ENCODE measurements at regions not wholly inside any gene's neighbourhood (a gene's known extent, or its start where the extent isn't known, plus 50 kb on each side); places are given as distances from the start of the nearest gene placed in this dataset.

DNA sequence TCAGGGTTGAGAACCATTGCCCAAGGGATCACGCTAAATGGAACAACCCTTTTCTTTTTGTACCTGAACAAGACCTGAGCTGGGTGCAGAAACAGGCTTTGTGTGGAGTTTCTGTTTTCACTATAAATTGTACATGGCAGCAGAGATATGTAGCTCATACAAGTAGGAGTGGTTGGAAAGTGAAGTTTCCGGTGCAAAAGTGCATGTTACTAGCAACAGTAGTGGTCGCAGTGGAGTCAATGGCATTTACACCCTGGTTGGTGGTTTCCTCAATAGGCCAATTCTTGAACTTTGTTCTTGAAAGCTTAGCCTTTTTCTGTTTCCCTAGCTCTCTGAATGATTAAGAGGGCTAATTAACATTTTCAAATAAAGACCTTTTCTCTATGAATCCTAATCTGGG, 170.7 kb downstream of the NEBL start:
- Mint-ChIP-seq H3K4me1 (ENCODE audit: low read depth) (no peaks in the 10 kb centered on the region), H3K36me3 (ENCODE audit: low read depth) (no peaks in the 10 kb centered on the region), H3K9me3 (peaks cover 23% of the 10 kb centered on the region), H3K27ac (no peak overlapping the region), H3K27me3 (ENCODE audit: low read depth) (no peaks in the 10 kb centered on the region), H3K4me3 (no peak overlapping the region)
- DNase-seq (ENCODE audit: low spot score), result no peak

DNA sequence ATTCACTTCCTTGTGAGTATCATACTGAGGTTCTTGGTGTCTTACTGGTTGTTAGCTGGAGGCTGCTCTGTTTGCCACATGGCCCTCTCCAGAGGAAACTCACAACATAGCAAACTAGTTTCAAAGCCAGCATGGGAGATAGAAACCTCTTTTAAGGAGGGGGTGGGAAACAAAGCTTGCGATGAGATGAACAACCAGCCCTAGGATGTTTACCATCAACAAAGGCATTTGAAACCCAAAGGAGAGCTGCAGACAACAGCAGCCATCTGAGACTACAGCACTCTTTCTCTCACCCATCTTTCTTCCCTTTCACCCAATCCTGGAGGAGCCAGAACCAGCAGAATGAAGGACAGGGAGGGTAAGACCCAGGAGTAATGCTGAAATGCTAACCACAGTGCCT, 182.1 kb downstream of the NEBL start:
- no peak overlapping the region for H3K4me3 Mint-ChIP-seq
- no peaks in the 10 kb centered on the region for H3K27me3 Mint-ChIP-seq (ENCODE audit: low read depth)
- H3K36me3 Mint-ChIP-seq (ENCODE audit: low read depth), result no peaks in the 10 kb centered on the region
- H3K9me3 Mint-ChIP-seq, result peaks cover 35% of the 10 kb centered on the region
- no peak for DNase-seq (ENCODE audit: low spot score)
- no peak overlapping the region for H3K27ac Mint-ChIP-seq
- H3K4me1 Mint-ChIP-seq (ENCODE audit: low read depth), result no peaks in the 10 kb centered on the region

- Mint-ChIP-seq H3K27ac (no peak overlapping the region), H3K27me3 (ENCODE audit: low read depth) (no peaks in the 10 kb centered on the region), H3K4me3 (no peak overlapping the region), H3K4me1 (ENCODE audit: low read depth) (no peaks in the 10 kb centered on the region), H3K36me3 (ENCODE audit: low read depth) (no peaks in the 10 kb centered on the region), H3K9me3 (peaks cover 38% of the 10 kb centered on the region)
- DNase-seq (ENCODE audit: low spot score), result no peak
Measured at GRCh38 chr10:20714518-20714917, 182.6 kb downstream of the NEBL start.

DNA sequence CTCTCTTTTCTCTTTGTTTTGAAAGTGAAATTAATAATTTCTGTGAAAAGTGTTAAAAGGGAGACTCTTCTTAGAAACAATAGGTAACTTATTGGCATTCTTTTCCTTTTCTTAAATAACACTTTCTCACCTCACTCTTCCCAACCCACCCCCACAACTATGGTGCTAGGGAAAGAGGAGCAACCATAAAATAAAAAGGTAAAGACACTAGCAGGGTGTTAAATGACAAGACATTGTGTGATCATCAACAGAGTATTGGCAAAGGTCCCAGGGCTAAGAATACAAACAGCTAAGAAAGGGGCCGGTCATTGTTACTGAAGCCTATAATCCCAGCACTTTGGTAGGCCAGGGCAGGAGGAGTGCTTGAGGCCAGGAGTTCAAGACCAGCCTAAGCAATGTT, 183.7 kb downstream of the NEBL start:
- Mint-ChIP-seq H3K4me3 (no peak overlapping the region), H3K4me1 (ENCODE audit: low read depth) (no peaks in the 10 kb centered on the region), H3K9me3 (peaks cover 42% of the 10 kb centered on the region), H3K27me3 (ENCODE audit: low read depth) (no peaks in the 10 kb centered on the region), H3K36me3 (ENCODE audit: low read depth) (no peaks in the 10 kb centered on the region), H3K27ac (no peak overlapping the region)
- no peak for DNase-seq (ENCODE audit: low spot score)

- Mint-ChIP-seq H3K36me3 (ENCODE audit: low read depth) (no peaks in the 10 kb centered on the region), H3K4me3 (no peak overlapping the region), H3K27ac (no peak overlapping the region), H3K27me3 (ENCODE audit: low read depth) (no peaks in the 10 kb centered on the region), H3K4me1 (ENCODE audit: low read depth) (no peaks in the 10 kb centered on the region), H3K9me3 (peaks cover 46% of the 10 kb centered on the region)
- DNase-seq (ENCODE audit: low spot score), result no peak
Measured at GRCh38 chr10:20712774-20713173, 184.3 kb downstream of the NEBL start.

DNA sequence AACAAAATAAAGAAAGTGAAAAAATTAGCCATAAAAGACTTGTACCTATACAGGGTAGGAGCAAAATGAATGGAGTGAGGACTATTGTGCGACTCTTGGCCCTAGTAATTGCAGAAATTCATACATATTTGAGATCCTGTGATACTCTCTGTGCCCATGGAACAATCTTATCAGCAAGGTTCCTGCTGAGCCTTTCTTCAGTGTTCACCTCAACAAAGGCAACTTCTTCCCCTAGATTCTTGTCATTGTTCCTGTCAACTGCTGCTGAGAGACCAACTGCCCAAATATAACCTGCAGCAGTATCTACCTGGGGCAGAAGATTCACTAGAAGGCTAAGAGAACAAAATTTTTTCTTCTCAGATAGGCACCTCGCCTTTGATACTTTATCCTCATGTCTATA, 187.4 kb downstream of the NEBL start:
- no peaks in the 10 kb centered on the region for H3K27me3 Mint-ChIP-seq (ENCODE audit: low read depth)
- DNase-seq (ENCODE audit: low spot score), result no peak
- no peak overlapping the region for H3K27ac Mint-ChIP-seq
- no peaks in the 10 kb centered on the region for H3K36me3 Mint-ChIP-seq (ENCODE audit: low read depth)
- no peak overlapping the region for H3K4me3 Mint-ChIP-seq
- H3K4me1 Mint-ChIP-seq (ENCODE audit: low read depth), result no peaks in the 10 kb centered on the region
- peaks cover 45% of the 10 kb centered on the region for H3K9me3 Mint-ChIP-seq

DNA sequence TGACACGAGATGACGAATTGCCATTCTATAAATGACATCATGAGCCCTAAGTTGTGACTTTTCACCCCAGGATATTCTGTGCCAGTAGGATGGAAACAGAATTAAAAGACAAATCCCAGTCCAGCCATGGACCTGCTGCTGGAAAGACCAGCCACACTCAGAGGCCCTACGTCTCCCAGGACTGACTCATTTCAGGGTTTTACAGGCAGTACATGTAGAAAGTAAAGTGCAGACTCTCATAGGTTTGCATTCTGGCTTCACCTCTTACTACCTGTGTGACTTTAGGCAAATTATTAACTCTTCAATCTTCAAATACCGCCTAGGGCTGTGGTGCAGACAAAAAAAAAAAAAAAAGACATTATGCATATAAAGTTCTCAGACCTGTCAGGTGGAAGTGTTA, 188.8 kb downstream of the NEBL start:
- H3K9me3 Mint-ChIP-seq, result peaks cover 57% of the 10 kb centered on the region
- DNase-seq (ENCODE audit: low spot score), result no peak
- no peaks in the 10 kb centered on the region for H3K36me3 Mint-ChIP-seq (ENCODE audit: low read depth)
- no peaks in the 10 kb centered on the region for H3K27me3 Mint-ChIP-seq (ENCODE audit: low read depth)
- H3K4me3 Mint-ChIP-seq, result no peak overlapping the region
- no peaks in the 10 kb centered on the region for H3K4me1 Mint-ChIP-seq (ENCODE audit: low read depth)
- H3K27ac Mint-ChIP-seq, result no peak overlapping the region

DNA sequence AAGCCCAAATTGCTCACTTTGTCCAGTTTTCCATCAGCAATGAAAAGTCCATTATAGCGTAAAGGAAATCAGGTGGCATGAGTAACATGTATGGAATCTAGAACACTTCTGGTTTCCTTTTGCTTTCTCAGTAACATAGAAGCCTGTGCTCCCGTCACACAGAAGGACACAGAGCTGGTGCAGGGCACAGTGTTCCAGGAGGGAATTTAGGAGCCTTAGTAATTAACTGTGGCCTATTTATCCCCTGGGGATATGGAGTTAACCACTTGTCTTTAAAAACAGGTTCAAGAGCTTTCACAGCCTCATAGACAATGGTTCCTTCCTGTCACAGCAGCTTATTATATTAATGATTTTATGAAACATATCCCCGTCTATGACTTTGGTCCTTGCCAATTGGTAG, 189.9 kb downstream of the NEBL start:
- H3K4me3 Mint-ChIP-seq, result no peak overlapping the region
- H3K27ac Mint-ChIP-seq, result no peak overlapping the region
- H3K9me3 Mint-ChIP-seq, result peaks cover 61% of the 10 kb centered on the region
- no peaks in the 10 kb centered on the region for H3K27me3 Mint-ChIP-seq (ENCODE audit: low read depth)
- no peaks in the 10 kb centered on the region for H3K36me3 Mint-ChIP-seq (ENCODE audit: low read depth)
- H3K4me1 Mint-ChIP-seq (ENCODE audit: low read depth), result no peaks in the 10 kb centered on the region
- DNase-seq (ENCODE audit: low spot score), result no peak

GRCh38 chr10:20698837-20699236, 198.3 kb downstream of the NEBL start:
- no peak for DNase-seq (ENCODE audit: low spot score)
- H3K9me3 Mint-ChIP-seq, result peaks cover 19% of the 10 kb centered on the region
- no peaks in the 10 kb centered on the region for H3K36me3 Mint-ChIP-seq (ENCODE audit: low read depth)
- no peak overlapping the region for H3K4me3 Mint-ChIP-seq
- no peaks in the 10 kb centered on the region for H3K27me3 Mint-ChIP-seq (ENCODE audit: low read depth)
- no peaks in the 10 kb centered on the region for H3K4me1 Mint-ChIP-seq (ENCODE audit: low read depth)
- H3K27ac Mint-ChIP-seq, result no peak overlapping the region

GRCh38 chr10:20694296-20694695, 202.8 kb downstream of the NEBL start:
- no peaks in the 10 kb centered on the region for H3K36me3 Mint-ChIP-seq (ENCODE audit: low read depth)
- no peak overlapping the region for H3K27ac Mint-ChIP-seq
- H3K4me3 Mint-ChIP-seq, result no peak overlapping the region
- no peaks in the 10 kb centered on the region for H3K27me3 Mint-ChIP-seq (ENCODE audit: low read depth)
- H3K9me3 Mint-ChIP-seq, result peaks cover 24% of the 10 kb centered on the region
- H3K4me1 Mint-ChIP-seq (ENCODE audit: low read depth), result no peaks in the 10 kb centered on the region
- no peak for DNase-seq (ENCODE audit: low spot score)

GRCh38 chr10:20688797-20689544, 208.1 kb downstream of the NEBL start:
- DNase-seq (ENCODE audit: low spot score), result no peak
- H3K27me3 Mint-ChIP-seq (ENCODE audit: low read depth), result no peaks in the 10 kb centered on the region
- no peaks in the 10 kb centered on the region for H3K36me3 Mint-ChIP-seq (ENCODE audit: low read depth)
- H3K9me3 Mint-ChIP-seq, result peaks cover 28% of the 10 kb centered on the region
- no peak overlapping the region for H3K27ac Mint-ChIP-seq
- H3K4me1 Mint-ChIP-seq (ENCODE audit: low read depth), result no peaks in the 10 kb centered on the region
- H3K4me3 Mint-ChIP-seq, result no peak overlapping the region

GRCh38 chr10:20686015-20686635, 211.0 kb downstream of the NEBL start:
- no peaks in the 10 kb centered on the region for H3K4me1 Mint-ChIP-seq (ENCODE audit: low read depth)
- H3K4me3 Mint-ChIP-seq, result no peak overlapping the region
- H3K36me3 Mint-ChIP-seq (ENCODE audit: low read depth), result no peaks in the 10 kb centered on the region
- DNase-seq (ENCODE audit: low spot score), result no peak
- no peaks in the 10 kb centered on the region for H3K27me3 Mint-ChIP-seq (ENCODE audit: low read depth)
- peaks cover 19% of the 10 kb centered on the region for H3K9me3 Mint-ChIP-seq
- H3K27ac Mint-ChIP-seq, result no peak overlapping the region

DNA sequence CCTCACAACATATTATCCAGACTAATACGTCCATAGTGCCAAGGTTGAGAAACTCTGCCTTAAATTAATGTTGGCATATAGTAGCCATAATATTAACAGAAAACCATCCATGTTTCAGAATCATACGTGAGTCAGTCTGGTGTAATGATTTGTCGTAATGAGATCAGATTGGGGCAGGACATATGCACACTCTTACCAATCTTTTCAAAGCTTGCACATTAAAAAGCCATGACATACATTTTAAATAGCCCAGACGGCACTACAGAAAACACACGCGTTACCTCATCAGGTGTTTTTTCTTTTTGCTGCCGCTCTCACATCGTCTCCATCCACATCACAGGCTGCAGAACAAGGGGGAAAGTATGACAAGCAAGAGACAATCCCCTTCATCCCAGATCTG, 211.6 kb downstream of the NEBL start:
- DNase-seq (ENCODE audit: low spot score), result no peak
- Mint-ChIP-seq H3K9me3 (peaks cover 12% of the 10 kb centered on the region), H3K36me3 (ENCODE audit: low read depth) (no peaks in the 10 kb centered on the region), H3K4me1 (ENCODE audit: low read depth) (no peaks in the 10 kb centered on the region), H3K27ac (no peak overlapping the region), H3K27me3 (ENCODE audit: low read depth) (no peaks in the 10 kb centered on the region), H3K4me3 (no peak overlapping the region)

DNA sequence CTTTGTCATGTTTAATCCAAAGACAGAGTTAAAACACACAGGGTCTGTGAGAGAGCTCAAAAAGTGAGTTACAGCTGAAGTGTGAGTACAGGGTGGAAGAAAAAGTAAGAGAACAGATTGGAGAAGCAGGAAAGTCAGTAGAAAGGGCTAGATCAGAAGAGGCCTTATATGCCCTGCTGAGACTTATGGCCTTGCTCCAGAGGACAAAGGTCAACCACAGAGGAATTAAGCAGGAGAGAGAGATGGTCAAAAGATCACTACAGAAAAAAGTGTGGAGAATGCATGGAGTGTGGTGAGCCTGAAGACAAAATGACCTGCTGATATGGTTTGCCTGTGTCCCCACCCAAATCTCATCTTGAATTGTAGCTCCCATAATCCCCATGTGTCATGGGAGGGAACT, 213.8 kb downstream of the NEBL start:
- Mint-ChIP-seq H3K27me3 (ENCODE audit: low read depth) (no peaks in the 10 kb centered on the region), H3K4me1 (ENCODE audit: low read depth) (no peaks in the 10 kb centered on the region), H3K27ac (no peak overlapping the region), H3K36me3 (ENCODE audit: low read depth) (no peaks in the 10 kb centered on the region), H3K4me3 (no peak overlapping the region), H3K9me3 (peaks cover 20% of the 10 kb centered on the region)
- DNase-seq (ENCODE audit: low spot score), result no peak

- H3K36me3 Mint-ChIP-seq (ENCODE audit: low read depth), result no peaks in the 10 kb centered on the region
- H3K4me3 Mint-ChIP-seq, result no peak overlapping the region
- H3K9me3 Mint-ChIP-seq, result peaks cover 16% of the 10 kb centered on the region
- H3K27me3 Mint-ChIP-seq (ENCODE audit: low read depth), result no peaks in the 10 kb centered on the region
- no peak for DNase-seq (ENCODE audit: low spot score)
- H3K27ac Mint-ChIP-seq, result no peak overlapping the region
- no peaks in the 10 kb centered on the region for H3K4me1 Mint-ChIP-seq (ENCODE audit: low read depth)
Measured at GRCh38 chr10:20682782-20683181, 214.3 kb downstream of the NEBL start.

Data from T-helper 2 cell treated with Interferon-gamma antibody and Interleukin-4, amounts not matched to agents 5 μg/mL and 100 μg/mL, for 36 hours (primary cell).